ENCODE measurements at regions not wholly inside any gene's neighbourhood (a gene's known extent, or its start where the extent isn't known, plus 50 kb on each side); places are given as distances from the start of the nearest gene placed in this dataset.

GRCh38 chr13:103288114-103288513 is 221.9 kb upstream of the SLC10A2 start:
- no peak overlapping the region for H3K27ac Mint-ChIP-seq
- H3K36me3 ChIP-seq (ENCODE audit: control insufficient read depth, insufficient read depth, low read length): no peaks in the 10 kb centered on the region
- H3K27ac ChIP-seq (ENCODE audit: insufficient read depth, low read length, poor library complexity, severe bottlenecking): no peak overlapping the region
- H3K9me3 Mint-ChIP-seq: peaks cover 0 to 11% (median 5%) of the 10 kb centered on the region in 7 donors
- H3K36me3 Mint-ChIP-seq: no peaks in the 10 kb centered on the region
- no peaks in the 10 kb centered on the region for H3K4me1 Mint-ChIP-seq
- no peaks in the 10 kb centered on the region for H3K4me1 ChIP-seq (ENCODE audit: control insufficient read depth, insufficient read depth, low read length, poor library complexity, severe bottlenecking)
- no peak for ATAC-seq (ENCODE audit: low read depth in 2 of 2)
- no peaks in the 10 kb centered on the region for H3K27me3 ChIP-seq (ENCODE audit: control insufficient read depth, insufficient read depth, low read length)
- no peaks in the 10 kb centered on the region for H3K27me3 Mint-ChIP-seq
- H3K9me3 ChIP-seq (ENCODE audit: control insufficient read depth in 2 of 2, low read length in 2 of 2): no peaks in the 10 kb centered on the region
- H3K4me3 ChIP-seq (ENCODE audit: low read depth, low read length): no peak overlapping the region
- H3K4me3 Mint-ChIP-seq: no peak overlapping the region
- no peak for DNase-seq

GRCh38 chr13:103287659-103288058 is 221.4 kb upstream of the SLC10A2 start:
- Histone ChIP-seq H3K9me3 (ENCODE audit: control insufficient read depth in 2 of 2, low read length in 2 of 2) (no peaks in the 10 kb centered on the region), H3K27ac (ENCODE audit: insufficient read depth, low read length, poor library complexity, severe bottlenecking) (no peak overlapping the region), H3K4me1 (ENCODE audit: control insufficient read depth, insufficient read depth, low read length, poor library complexity, severe bottlenecking) (no peaks in the 10 kb centered on the region), H3K27me3 (ENCODE audit: control insufficient read depth, insufficient read depth, low read length) (no peaks in the 10 kb centered on the region), H3K4me3 (ENCODE audit: low read depth, low read length) (no peak overlapping the region), H3K36me3 (ENCODE audit: control insufficient read depth, insufficient read depth, low read length) (no peaks in the 10 kb centered on the region)
- H3K27ac Mint-ChIP-seq: no peak overlapping the region
- ATAC-seq (ENCODE audit: low read depth in 2 of 2): no peak
- no peaks in the 10 kb centered on the region for H3K4me1 Mint-ChIP-seq
- no peak for DNase-seq
- peaks cover 0 to 11% (median 5%) of the 10 kb centered on the region in 7 donors for H3K9me3 Mint-ChIP-seq
- no peak overlapping the region for H3K4me3 Mint-ChIP-seq
- H3K27me3 Mint-ChIP-seq: no peaks in the 10 kb centered on the region
- no peaks in the 10 kb centered on the region for H3K36me3 Mint-ChIP-seq

GRCh38 chr13:103284466-103284865 is 218.2 kb upstream of the SLC10A2 start:
- no peak overlapping the region for H3K4me3 Mint-ChIP-seq
- ATAC-seq (ENCODE audit: low read depth in 2 of 2): no peak

GRCh38 chr13:103283451-103283820 is 217.2 kb upstream of the SLC10A2 start:
- Histone ChIP-seq H3K4me3 (ENCODE audit: low read depth, low read length) (no peak overlapping the region), H3K27me3 (ENCODE audit: control insufficient read depth, insufficient read depth, low read length) (no peaks in the 10 kb centered on the region), H3K4me1 (ENCODE audit: control insufficient read depth, insufficient read depth, low read length, poor library complexity, severe bottlenecking) (no peaks in the 10 kb centered on the region), H3K9me3 (ENCODE audit: control insufficient read depth in 2 of 2, low read length in 2 of 2) (no peaks in the 10 kb centered on the region), H3K27ac (ENCODE audit: insufficient read depth, low read length, poor library complexity, severe bottlenecking) (no peak overlapping the region), H3K36me3 (ENCODE audit: control insufficient read depth, insufficient read depth, low read length) (no peaks in the 10 kb centered on the region)
- DNase-seq (no peak), ATAC-seq (ENCODE audit: low read depth in 2 of 2) (no peak)
- H3K9me3 Mint-ChIP-seq: peaks cover 0 to 8% (median 4%) of the 10 kb centered on the region in 7 donors
- no peak overlapping the region for H3K27ac Mint-ChIP-seq
- H3K36me3 Mint-ChIP-seq: no peaks in the 10 kb centered on the region
- no peak overlapping the region for H3K4me3 Mint-ChIP-seq
- H3K4me1 Mint-ChIP-seq: no peaks in the 10 kb centered on the region
- H3K27me3 Mint-ChIP-seq: no peaks in the 10 kb centered on the region

More at GRCh38 chr13:103284466-103284865, 218.2 kb upstream of the SLC10A2 start:
- no peak overlapping the region for H3K27ac ChIP-seq (ENCODE audit: insufficient read depth, low read length, poor library complexity, severe bottlenecking)
- no peaks in the 10 kb centered on the region for H3K9me3 ChIP-seq (ENCODE audit: control insufficient read depth in 2 of 2, low read length in 2 of 2)
- Mint-ChIP-seq H3K27ac (no peak overlapping the region), H3K36me3 (no peaks in the 10 kb centered on the region), H3K9me3 (peaks cover 0 to 8% (median 4%) of the 10 kb centered on the region in 7 donors), H3K4me1 (no peaks in the 10 kb centered on the region), H3K27me3 (no peaks in the 10 kb centered on the region)
- H3K4me1 ChIP-seq (ENCODE audit: control insufficient read depth, insufficient read depth, low read length, poor library complexity, severe bottlenecking): no peaks in the 10 kb centered on the region
- H3K4me3 ChIP-seq (ENCODE audit: low read depth, low read length): no peak overlapping the region
- DNase-seq: no peak
- no peaks in the 10 kb centered on the region for H3K36me3 ChIP-seq (ENCODE audit: control insufficient read depth, insufficient read depth, low read length)
- no peaks in the 10 kb centered on the region for H3K27me3 ChIP-seq (ENCODE audit: control insufficient read depth, insufficient read depth, low read length)

- Histone ChIP-seq H3K27me3 (ENCODE audit: control insufficient read depth, insufficient read depth, low read length) (no peaks in the 10 kb centered on the region), H3K4me3 (ENCODE audit: low read depth, low read length) (no peak overlapping the region), H3K36me3 (ENCODE audit: control insufficient read depth, insufficient read depth, low read length) (no peaks in the 10 kb centered on the region), H3K27ac (ENCODE audit: insufficient read depth, low read length, poor library complexity, severe bottlenecking) (no peak overlapping the region), H3K4me1 (ENCODE audit: control insufficient read depth, insufficient read depth, low read length, poor library complexity, severe bottlenecking) (no peaks in the 10 kb centered on the region), H3K9me3 (ENCODE audit: control insufficient read depth in 2 of 2, low read length in 2 of 2) (no peaks in the 10 kb centered on the region)
- DNase-seq: no peak
- Mint-ChIP-seq H3K36me3 (no peaks in the 10 kb centered on the region), H3K4me1 (no peaks in the 10 kb centered on the region), H3K27me3 (no peaks in the 10 kb centered on the region), H3K9me3 (peaks cover 0 to 8% (median 4%) of the 10 kb centered on the region in 7 donors), H3K4me3 (no peak overlapping the region), H3K27ac (no peak overlapping the region)
- no peak for ATAC-seq (ENCODE audit: low read depth in 2 of 2)
Observed at GRCh38 chr13:103282571-103283450, 216.6 kb upstream of the SLC10A2 start.

- no peaks in the 10 kb centered on the region for H3K27me3 ChIP-seq (ENCODE audit: control insufficient read depth, insufficient read depth, low read length)
- no peak overlapping the region for H3K4me3 ChIP-seq (ENCODE audit: low read depth, low read length)
- Mint-ChIP-seq H3K27ac (no peak overlapping the region), H3K36me3 (no peaks in the 10 kb centered on the region), H3K9me3 (peaks cover 0 to 10% (median 3%) of the 10 kb centered on the region in 7 donors), H3K4me3 (no peak overlapping the region), H3K4me1 (no peaks in the 10 kb centered on the region), H3K27me3 (no peaks in the 10 kb centered on the region)
- H3K4me1 ChIP-seq (ENCODE audit: control insufficient read depth, insufficient read depth, low read length, poor library complexity, severe bottlenecking): no peaks in the 10 kb centered on the region
- H3K36me3 ChIP-seq (ENCODE audit: control insufficient read depth, insufficient read depth, low read length): no peaks in the 10 kb centered on the region
- no peaks in the 10 kb centered on the region for H3K9me3 ChIP-seq (ENCODE audit: control insufficient read depth in 2 of 2, low read length in 2 of 2)
- ATAC-seq (ENCODE audit: low read depth in 2 of 2): no peak
- no peak for DNase-seq
- no peak overlapping the region for H3K27ac ChIP-seq (ENCODE audit: insufficient read depth, low read length, poor library complexity, severe bottlenecking)
Observed at GRCh38 chr13:103277959-103278694, 211.9 kb upstream of the SLC10A2 start.

- H3K4me3 Mint-ChIP-seq: no peak overlapping the region
- H3K4me1 ChIP-seq (ENCODE audit: control insufficient read depth, insufficient read depth, low read length, poor library complexity, severe bottlenecking): no peaks in the 10 kb centered on the region
- H3K27me3 ChIP-seq (ENCODE audit: control insufficient read depth, insufficient read depth, low read length): no peaks in the 10 kb centered on the region
- H3K36me3 ChIP-seq (ENCODE audit: control insufficient read depth, insufficient read depth, low read length): no peaks in the 10 kb centered on the region
- no peak overlapping the region for H3K27ac ChIP-seq (ENCODE audit: insufficient read depth, low read length, poor library complexity, severe bottlenecking)
- H3K27me3 Mint-ChIP-seq: no peaks in the 10 kb centered on the region
- no peaks in the 10 kb centered on the region for H3K36me3 Mint-ChIP-seq
- H3K4me1 Mint-ChIP-seq: no peaks in the 10 kb centered on the region
- no peak for ATAC-seq (ENCODE audit: low read depth in 2 of 2)
- no peak overlapping the region for H3K4me3 ChIP-seq (ENCODE audit: low read depth, low read length)
- peaks cover 0 to 10% (median 3%) of the 10 kb centered on the region in 7 donors for H3K9me3 Mint-ChIP-seq
- H3K9me3 ChIP-seq (ENCODE audit: control insufficient read depth in 2 of 2, low read length in 2 of 2): no peaks in the 10 kb centered on the region
- H3K27ac Mint-ChIP-seq: no peak overlapping the region
- DNase-seq: no peak
Observed at GRCh38 chr13:103276775-103277498, 210.7 kb upstream of the SLC10A2 start.

Data from CD4-positive, CD25-positive, alpha-beta regulatory T cell (primary cell).